ENCODE measurements at regions not wholly inside any gene's neighbourhood (a gene's known extent, or its start where the extent isn't known, plus 50 kb on each side); places are given as distances from the start of the nearest gene placed in this dataset.

- TF ChIP-seq POLR2A (IDR thresholded peaks at IDR 0.05; ENCODE audit: low read depth, low read length), result no peak
- no peak for TF ChIP-seq POLR2AphosphoS5 (IDR thresholded peaks at IDR 0.05; ENCODE audit: low read depth, low read length)
- no peak for TF ChIP-seq TAF1 (IDR thresholded peaks at IDR 0.05; ENCODE audit: borderline replicate concordance, low read depth, low read length)
Observed at GRCh38 chr2:194915485-194915884, 741.5 kb upstream of the SLC39A10 start.

All from GM12892 (cell line).